GM12878 (cell line): ENCODE measurements at regions not wholly inside any gene's neighbourhood (a gene's known extent, or its start where the extent isn't known, plus 50 kb on each side); places are given as distances from the start of the nearest gene placed in this dataset.

Source experiments
- ATAC-seq: fragments of 200-7000 bp; cut with Tn5 transposase; 3 replicates; pipeline ENCODE4 v1.9.1; 2020; ENCODE audit warnings: mild to moderate bottlenecking, moderate library complexity
- BruUV-seq: library from RNA; stranded (reverse); fragments of 400-500 nt; replicated peaks from 2 replicates; lab custom pipeline; 2021; lab: Mats Ljungman, UMichigan
- CTCF ChIA-PET: fragments of 300-600 bp; sonication (Branson Sonifier 250); formaldehyde crosslinking; extraction: SDS; loops from one replicate; lab custom pipeline; 2021; ENCODE audit warnings: inconsistent platforms; lab: Yijun Ruan, JAX
- POLR2A ChIA-PET: fragments of 350-600 bp; formaldehyde crosslinking; extraction: SDS; loops from one replicate; lab custom pipeline; 2021; ENCODE audit warnings: inconsistent platforms; lab: Charles Lee
- RAD21 ChIA-PET: fragments of 300-600 bp; sonication (Branson Sonifier 250); formaldehyde crosslinking; loops from one replicate; lab custom pipeline; 2023; ENCODE audit warnings: antibody characterized with exemption; ENCODE audit not compliant: unreplicated experiment; lab: Charles Lee
- SMC1A ChIA-PET: fragments of 300-600 bp; sonication (Branson Sonifier 250); formaldehyde crosslinking; loops from one replicate; lab custom pipeline; 2023; ENCODE audit not compliant: unreplicated experiment, uncharacterized antibody; lab: Charles Lee
- DNase-seq: peaks from one replicate; pipeline ENCODE4 v3.0.0-alpha.2; 2011; ENCODE audit warnings: low read depth, low spot score
- FAIRE-seq: peaks from 3 replicates; lab custom pipeline; 2011; peaks lifted over from hg19 to GRCh38; lab: Jason Lieb, UNC
- H2AFZ ChIP-seq: 2 replicates; pipeline ENCODE4 v1.6.0; 2011; ENCODE audit warnings: low read depth, low read length, control low read depth; ENCODE audit not compliant: control insufficient read depth
- H3K27ac ChIP-seq: 2 replicates; pipeline ENCODE4 v1.5.1; 2011; ENCODE audit warnings: control low read depth; ENCODE audit not compliant: control insufficient read depth, insufficient read depth
- H3K27me3 ChIP-seq, 2 experiments: replicated peaks in 1 of 2; 2 replicates each; pipeline versions ENCODE4 v1.6.0 to v1.6.1; 2011; ENCODE audit warnings: low read length in 1 of 2; ENCODE audit not compliant: control insufficient read depth in 2 of 2, insufficient read depth in 2 of 2
- H3K36me3 ChIP-seq, 2 experiments: 2 replicates each; pipeline ENCODE4 v1.5.1; 2011; ENCODE audit warnings: low read length in 1 of 2; ENCODE audit not compliant: control insufficient read depth in 2 of 2, insufficient read depth in 2 of 2
- H3K4me1 ChIP-seq: 2 replicates; pipeline ENCODE4 v1.6.1; 2011; ENCODE audit warnings: mild to moderate bottlenecking, low read length, moderate library complexity, mixed read lengths; ENCODE audit not compliant: control insufficient read depth, insufficient read depth
- H3K4me2 ChIP-seq: 2 replicates; pipeline ENCODE4 v1.6.0; 2011; ENCODE audit warnings: control low read depth; ENCODE audit not compliant: control insufficient read depth, insufficient read depth
- H3K4me3 ChIP-seq: fragments of 200-600 bp; sonication (generic); 2 replicates; pipeline ENCODE4 v1.5.1; 2016
- H3K79me2 ChIP-seq: 2 replicates; pipeline ENCODE4 v1.6.0; 2011; ENCODE audit warnings: low read length; ENCODE audit not compliant: control insufficient read depth, insufficient read depth
- H3K9ac ChIP-seq: 2 replicates; pipeline ENCODE4 v1.8.0; 2011; ENCODE audit warnings: low read length, control low read depth, mixed read lengths; ENCODE audit not compliant: control insufficient read depth, insufficient read depth
- H3K9me3 ChIP-seq: replicated peaks from 3 replicates; pipeline ENCODE4 v1.5.1; 2011; ENCODE audit warnings: mild to moderate bottlenecking, low read length; ENCODE audit not compliant: control insufficient read depth, insufficient read depth
- H4K20me1 ChIP-seq: 2 replicates; pipeline ENCODE4 v1.6.0; 2011; ENCODE audit not compliant: control insufficient read depth, insufficient read depth
- BRCA1 ChIP-seq: IDR thresholded peaks from 2 replicates; pipeline ENCODE4 v1.6.1; 2011; ENCODE audit warnings: low read depth, low read length, improper control_type of control experiment
- ESRRA ChIP-seq: IDR thresholded peaks from 2 replicates; pipeline ENCODE4 v1.6.1; 2012; ENCODE audit warnings: mild to moderate bottlenecking, low read length, improper control_type of control experiment
- LARP7 ChIP-seq: fragments of 450-650 bp; IDR thresholded peaks from 2 replicates; pipeline ENCODE4 v1.6.1; 2017; ENCODE audit warnings: mild to moderate bottlenecking
- NBN ChIP-seq: fragments of 450-650 bp; IDR thresholded peaks from 2 replicates; pipeline ENCODE4 v1.6.1; 2016
- NR2C1 ChIP-seq: fragments of 450-650 bp; IDR thresholded peaks from 2 replicates; pipeline ENCODE4 v1.6.1; 2017; ENCODE audit warnings: antibody characterized with exemption, mild to moderate bottlenecking, moderate library complexity
- NR2F1 ChIP-seq: fragments of 450-650 bp; conservative IDR thresholded peaks from 2 replicates; pipeline ENCODE4 v1.6.1; 2017; ENCODE audit warnings: mild to moderate bottlenecking
- RAD51 ChIP-seq: fragments of 450-650 bp; IDR thresholded peaks from 2 replicates; pipeline ENCODE4 v1.6.1; 2016; ENCODE audit warnings: moderate library complexity, mild to moderate bottlenecking, inconsistent platforms
- SIX5 ChIP-seq: IDR thresholded peaks from 2 replicates; pipeline ENCODE4 v1.6.1; 2011; ENCODE audit warnings: mild to moderate bottlenecking, low read depth, low read length, moderate library complexity; ENCODE audit not compliant: severe bottlenecking
- STAT1 ChIP-seq: fragments of 450-650 bp; conservative IDR thresholded peaks from 2 replicates; pipeline ENCODE4 v1.6.1; 2014; ENCODE audit warnings: antibody characterized with exemption, mild to moderate bottlenecking
- TARDBP ChIP-seq: IDR thresholded peaks from 2 replicates; pipeline ENCODE4 v1.6.1; 2016; ENCODE audit warnings: borderline replicate concordance
- ZNF217 ChIP-seq: fragments of 450-650 bp; IDR thresholded peaks from 2 replicates; pipeline ENCODE4 v1.6.1; 2017; ENCODE audit warnings: antibody characterized with exemption, mild to moderate bottlenecking
- ZNF622 ChIP-seq: fragments of 450-650 bp; IDR thresholded peaks from 2 replicates; pipeline ENCODE4 v1.6.1; 2017; ENCODE audit warnings: mild to moderate bottlenecking, inconsistent platforms
- ZSCAN29 ChIP-seq: fragments of 450-650 bp; IDR thresholded peaks from 2 replicates; pipeline ENCODE4 v1.6.1; 2017; ENCODE audit warnings: mild to moderate bottlenecking, moderate library complexity
- ZZZ3 ChIP-seq: IDR thresholded peaks from 2 replicates; pipeline ENCODE4 v1.6.1; 2011; ENCODE audit warnings: low read depth; ENCODE audit not compliant: control insufficient read depth, insufficient read length
- WGBS: methylation state at CpG from one replicate; pipeline ENCODE4 v1.1.6; 2016; ENCODE audit warnings: low lambda C conversion rate; ENCODE audit not compliant: insufficient replicate concordance, insufficient coverage; ENCODE audit errors: missing lambda C conversion rate; 5-methylcytosine and 5-hydroxymethylcytosine counted together
- in situ Hi-C: fragments of 300-500 bp; cut with MboI; formaldehyde crosslinking; loops from 9 replicates; pipeline ENCODE4 v1.14.3; 2018; ENCODE audit warnings: mixed read lengths
- intact Hi-C: fragments of 100-400 bp; cut with micrococcal nuclease; formaldehyde crosslinking; loops from one replicate; pipeline ENCODE4 v1.14.2; 2022; ENCODE audit not compliant: unreplicated experiment
- TF ChIP-seq, protein P1 (sequence below): fragments of 450-650 bp; IDR thresholded peaks from 2 replicates; pipeline ENCODE4 v1.6.1; 2016; ENCODE audit warnings: mild to moderate bottlenecking, moderate library complexity, borderline replicate concordance
- TF ChIP-seq, protein P2 (sequence below): fragments of 450-650 bp; IDR thresholded peaks from 2 replicates; pipeline ENCODE4 v1.6.1; 2016; ENCODE audit warnings: mild to moderate bottlenecking
- TF ChIP-seq, protein P3 (sequence below): IDR thresholded peaks from 2 replicates; pipeline ENCODE4 v1.6.1; 2012; ENCODE audit warnings: low read depth, low read length, improper control_type of control experiment
- TF ChIP-seq, protein P4 (sequence below), 3 experiments: IDR thresholded peaks in 2 of 3; conservative IDR thresholded peaks in 1 of 3; 2 replicates each; pipeline ENCODE4 v1.5.1; 2011; ENCODE audit warnings: low read depth in 3 of 3, low read length in 3 of 3, mild to moderate bottlenecking in 3 of 3, control low read depth in 2 of 3, moderate library complexity in 2 of 3, inconsistent platforms in 1 of 3, mixed read lengths in 1 of 3; ENCODE audit not compliant: control insufficient read depth in 2 of 3, insufficient read depth in 1 of 3; ENCODE audit errors: extremely low read depth in 1 of 3

DNA sequence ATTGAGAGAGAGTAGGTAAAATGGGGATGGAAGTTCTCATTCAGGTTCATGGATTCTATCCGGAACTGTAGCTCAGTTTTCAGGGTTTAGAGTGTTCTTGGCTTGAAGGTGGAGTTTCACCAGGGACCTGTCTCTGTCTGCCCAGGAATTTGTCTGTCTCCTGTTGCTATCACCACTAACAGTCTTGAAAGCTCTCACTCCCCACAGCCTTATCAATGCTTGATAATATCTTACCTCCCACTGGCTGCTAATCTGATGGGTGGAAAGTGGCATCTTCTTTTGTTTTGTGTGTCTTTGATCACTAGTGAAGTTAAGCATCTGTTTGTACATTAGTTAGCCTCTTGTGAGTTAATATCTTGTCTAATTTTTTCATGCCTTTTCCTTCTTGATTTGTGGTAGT lies 60.3 kb upstream of the TSPAN11 start:
- Histone ChIP-seq H3K4me2 (no peak overlapping the region), H3K27me3 (no peaks in the 10 kb centered on the region; a peak in 1 of 4 replicates), H4K20me1 (no peaks in the 10 kb centered on the region), H2AFZ (no peak overlapping the region), H3K9ac (no peak overlapping the region), H3K4me1 (no peaks in the 10 kb centered on the region), H3K36me3 (no peaks in the 10 kb centered on the region), H3K4me3 (no peak overlapping the region), H3K27ac (no peak overlapping the region), H3K9me3 (no peaks in the 10 kb centered on the region), H3K79me2 (no peaks in the 10 kb centered on the region)
- WGBS: 27% methylated on average over 1 of the region's 1 CpG
- ATAC-seq (no peak), DNase-seq (no peak), FAIRE-seq (no peak)
- BruUV-seq: no TSS peak
- SMC1A ChIA-PET: interaction anchor here (0.9 kb wide), 1 partner anchor 14 kb away, joined by 4 read pairs; no protein-coding TSS in a partner anchor
- in situ Hi-C loops: no loop called here
- RAD21 ChIA-PET: no interaction called here
- CTCF ChIA-PET: interaction anchor here (1.1 kb wide), 1 partner anchor 406 kb away, joined by 4 read pairs; no protein-coding TSS in a partner anchor
- intact Hi-C loops: no loop called here
- POLR2A ChIA-PET: no interaction called here
- TF ChIP-seq RAD51: no peak
- TF ChIP-seq TARDBP: no peak
- no peak for TF ChIP-seq NR2C1
- TF ChIP-seq ZNF217: no peak
- no peak for TF ChIP-seq ESRRA
- no peak for TF ChIP-seq ZSCAN29
- no peak for TF ChIP-seq NBN
- TF ChIP-seq ZZZ3: no peak
- TF ChIP-seq, protein P1, sequence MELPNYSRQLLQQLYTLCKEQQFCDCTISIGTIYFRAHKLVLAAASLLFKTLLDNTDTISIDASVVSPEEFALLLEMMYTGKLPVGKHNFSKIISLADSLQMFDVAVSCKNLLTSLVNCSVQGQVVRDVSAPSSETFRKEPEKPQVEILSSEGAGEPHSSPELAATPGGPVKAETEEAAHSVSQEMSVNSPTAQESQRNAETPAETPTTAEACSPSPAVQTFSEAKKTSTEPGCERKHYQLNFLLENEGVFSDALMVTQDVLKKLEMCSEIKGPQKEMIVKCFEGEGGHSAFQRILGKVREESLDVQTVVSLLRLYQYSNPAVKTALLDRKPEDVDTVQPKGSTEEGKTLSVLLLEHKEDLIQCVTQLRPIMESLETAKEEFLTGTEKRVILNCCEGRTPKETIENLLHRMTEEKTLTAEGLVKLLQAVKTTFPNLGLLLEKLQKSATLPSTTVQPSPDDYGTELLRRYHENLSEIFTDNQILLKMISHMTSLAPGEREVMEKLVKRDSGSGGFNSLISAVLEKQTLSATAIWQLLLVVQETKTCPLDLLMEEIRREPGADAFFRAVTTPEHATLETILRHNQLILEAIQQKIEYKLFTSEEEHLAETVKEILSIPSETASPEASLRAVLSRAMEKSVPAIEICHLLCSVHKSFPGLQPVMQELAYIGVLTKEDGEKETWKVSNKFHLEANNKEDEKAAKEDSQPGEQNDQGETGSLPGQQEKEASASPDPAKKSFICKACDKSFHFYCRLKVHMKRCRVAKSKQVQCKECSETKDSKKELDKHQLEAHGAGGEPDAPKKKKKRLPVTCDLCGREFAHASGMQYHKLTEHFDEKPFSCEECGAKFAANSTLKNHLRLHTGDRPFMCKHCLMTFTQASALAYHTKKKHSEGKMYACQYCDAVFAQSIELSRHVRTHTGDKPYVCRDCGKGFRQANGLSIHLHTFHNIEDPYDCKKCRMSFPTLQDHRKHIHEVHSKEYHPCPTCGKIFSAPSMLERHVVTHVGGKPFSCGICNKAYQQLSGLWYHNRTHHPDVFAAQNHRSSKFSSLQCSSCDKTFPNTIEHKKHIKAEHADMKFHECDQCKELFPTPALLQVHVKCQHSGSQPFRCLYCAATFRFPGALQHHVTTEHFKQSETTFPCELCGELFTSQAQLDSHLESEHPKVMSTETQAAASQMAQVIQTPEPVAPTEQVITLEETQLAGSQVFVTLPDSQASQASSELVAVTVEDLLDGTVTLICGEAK: no peak
- TF ChIP-seq, protein P2, sequence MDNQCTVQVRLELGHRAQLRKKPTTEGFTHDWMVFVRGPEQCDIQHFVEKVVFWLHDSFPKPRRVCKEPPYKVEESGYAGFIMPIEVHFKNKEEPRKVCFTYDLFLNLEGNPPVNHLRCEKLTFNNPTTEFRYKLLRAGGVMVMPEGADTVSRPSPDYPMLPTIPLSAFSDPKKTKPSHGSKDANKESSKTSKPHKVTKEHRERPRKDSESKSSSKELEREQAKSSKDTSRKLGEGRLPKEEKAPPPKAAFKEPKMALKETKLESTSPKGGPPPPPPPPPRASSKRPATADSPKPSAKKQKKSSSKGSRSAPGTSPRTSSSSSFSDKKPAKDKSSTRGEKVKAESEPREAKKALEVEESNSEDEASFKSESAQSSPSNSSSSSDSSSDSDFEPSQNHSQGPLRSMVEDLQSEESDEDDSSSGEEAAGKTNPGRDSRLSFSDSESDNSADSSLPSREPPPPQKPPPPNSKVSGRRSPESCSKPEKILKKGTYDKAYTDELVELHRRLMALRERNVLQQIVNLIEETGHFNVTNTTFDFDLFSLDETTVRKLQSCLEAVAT: no peak
- TF ChIP-seq SIX5: no peak
- no peak for TF ChIP-seq STAT1
- TF ChIP-seq BRCA1: no peak
- no peak for TF ChIP-seq LARP7
- TF ChIP-seq, protein P3, sequence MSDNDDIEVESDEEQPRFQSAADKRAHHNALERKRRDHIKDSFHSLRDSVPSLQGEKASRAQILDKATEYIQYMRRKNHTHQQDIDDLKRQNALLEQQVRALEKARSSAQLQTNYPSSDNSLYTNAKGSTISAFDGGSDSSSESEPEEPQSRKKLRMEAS: no peak
- no peak for TF ChIP-seq NR2F1
- TF ChIP-seq ZNF622: no peak
- TF ChIP-seq, protein P4, sequence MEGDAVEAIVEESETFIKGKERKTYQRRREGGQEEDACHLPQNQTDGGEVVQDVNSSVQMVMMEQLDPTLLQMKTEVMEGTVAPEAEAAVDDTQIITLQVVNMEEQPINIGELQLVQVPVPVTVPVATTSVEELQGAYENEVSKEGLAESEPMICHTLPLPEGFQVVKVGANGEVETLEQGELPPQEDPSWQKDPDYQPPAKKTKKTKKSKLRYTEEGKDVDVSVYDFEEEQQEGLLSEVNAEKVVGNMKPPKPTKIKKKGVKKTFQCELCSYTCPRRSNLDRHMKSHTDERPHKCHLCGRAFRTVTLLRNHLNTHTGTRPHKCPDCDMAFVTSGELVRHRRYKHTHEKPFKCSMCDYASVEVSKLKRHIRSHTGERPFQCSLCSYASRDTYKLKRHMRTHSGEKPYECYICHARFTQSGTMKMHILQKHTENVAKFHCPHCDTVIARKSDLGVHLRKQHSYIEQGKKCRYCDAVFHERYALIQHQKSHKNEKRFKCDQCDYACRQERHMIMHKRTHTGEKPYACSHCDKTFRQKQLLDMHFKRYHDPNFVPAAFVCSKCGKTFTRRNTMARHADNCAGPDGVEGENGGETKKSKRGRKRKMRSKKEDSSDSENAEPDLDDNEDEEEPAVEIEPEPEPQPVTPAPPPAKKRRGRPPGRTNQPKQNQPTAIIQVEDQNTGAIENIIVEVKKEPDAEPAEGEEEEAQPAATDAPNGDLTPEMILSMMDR (IDR thresholded peaks at IDR 0.05 in 2 of 3, conservative IDR thresholded peaks at IDR 0.05 in 1 of 3; ENCODE audit: control insufficient read depth in 2 of 3, extremely low read depth in 1 of 3, insufficient read depth in 1 of 3, low read depth in 3 of 3, low read length in 3 of 3): no peak
